NCI-H2227 treated with DMSO at 0.1 percent for 48 hours (cell line): ENCODE measurements at regions not wholly inside any gene's neighbourhood (a gene's known extent, or its start where the extent isn't known, plus 50 kb on each side); places are given as distances from the start of the nearest gene placed in this dataset.

Experiments
- DNase-seq: peaks from one replicate; lab custom pipeline; 2025; lab: John Stamatoyannopoulos, UW

DNA sequence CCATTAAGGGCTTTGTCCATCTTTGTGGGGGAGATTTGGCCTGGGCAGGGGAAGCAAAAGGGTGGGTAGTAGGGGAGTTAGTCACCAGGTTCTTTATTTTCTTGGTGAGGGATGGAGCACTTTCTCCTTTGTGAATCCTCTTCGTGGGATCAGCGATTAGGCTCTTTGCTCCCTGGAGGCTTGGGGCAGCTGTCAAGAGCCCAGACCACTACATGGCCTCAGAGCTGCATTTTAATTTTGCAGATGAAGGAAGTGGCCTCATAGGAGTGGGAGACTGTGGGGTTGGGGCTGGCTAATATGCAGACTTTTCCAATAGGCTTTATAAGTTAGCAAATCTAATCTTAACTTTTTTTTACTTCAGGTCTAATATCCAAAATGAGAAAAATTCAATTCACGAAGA, 168.1 kb upstream of the DEFB112 start:
- no peak for DNase-seq

- no peak for DNase-seq
Measured at GRCh38 chr6:50236164-50236563, 186.4 kb upstream of the DEFB112 start.

DNA sequence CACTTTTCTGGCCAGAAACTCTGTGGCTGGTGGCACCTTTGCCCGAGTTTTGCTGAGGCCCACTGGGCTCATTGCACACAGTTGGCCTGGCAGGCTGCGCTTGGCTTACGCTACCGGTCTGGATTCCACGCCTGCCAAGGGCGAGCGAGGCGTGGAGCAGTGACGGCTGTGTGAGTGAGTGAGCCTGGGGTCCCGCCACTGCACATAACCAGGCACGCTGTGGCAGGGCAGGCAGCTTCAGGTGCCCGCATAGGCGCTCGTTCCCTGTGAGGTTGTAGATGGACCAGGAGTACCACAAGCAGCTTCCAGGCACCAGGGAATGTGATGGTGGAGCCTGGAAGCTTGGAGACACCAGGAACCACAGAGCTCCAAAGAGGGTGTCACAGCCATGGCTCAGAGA, 190.1 kb upstream of the DEFB112 start:
- DNase-seq, result no peak

DNA sequence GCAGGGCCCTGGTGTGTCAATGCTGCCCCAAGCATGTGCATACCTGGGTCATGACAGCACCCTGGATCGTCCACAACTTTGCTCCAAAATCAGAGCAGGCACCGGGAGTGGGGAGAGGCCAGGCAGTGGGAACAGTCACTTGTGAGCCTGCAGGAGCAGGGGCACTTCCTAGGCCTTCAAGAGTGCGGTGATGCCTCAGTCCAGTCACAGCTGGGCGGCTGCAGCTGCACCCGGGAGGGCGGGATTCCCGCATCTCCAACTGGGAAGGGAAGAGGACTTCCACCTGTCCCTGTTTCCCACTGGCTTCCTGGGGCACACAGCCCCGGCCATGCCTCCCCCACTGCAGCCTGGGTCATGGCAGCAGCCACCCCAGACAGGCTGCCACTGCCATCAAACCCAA, 191.3 kb upstream of the DEFB112 start:
- DNase-seq, result no peak

GRCh38 chr6:50249493-50249892, 199.8 kb upstream of the DEFB112 start:
- DNase-seq, result no peak

- no peak for DNase-seq
Measured at GRCh38 chr6:50257322-50257721, 207.6 kb upstream of the DEFB112 start.

DNA sequence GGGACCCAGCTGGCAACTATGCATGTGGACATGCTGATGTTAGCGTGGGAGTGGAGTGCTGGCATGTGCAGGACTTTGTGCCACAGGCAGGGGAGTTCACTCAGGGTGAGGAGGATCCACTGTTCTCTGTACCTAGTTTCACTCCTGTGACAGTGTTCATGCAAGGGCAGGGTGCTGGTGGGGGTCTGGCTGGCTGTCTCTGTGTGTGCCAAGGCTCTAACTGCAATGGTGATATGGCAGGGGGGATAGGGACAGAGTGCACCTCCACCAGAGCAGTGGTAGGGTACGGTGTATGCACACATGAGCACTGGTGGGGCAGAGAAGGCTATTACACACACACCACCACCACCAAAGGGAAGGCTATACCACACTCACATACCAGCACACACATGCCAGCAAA, 210.2 kb upstream of the DEFB112 start:
- DNase-seq, result no peak

DNA sequence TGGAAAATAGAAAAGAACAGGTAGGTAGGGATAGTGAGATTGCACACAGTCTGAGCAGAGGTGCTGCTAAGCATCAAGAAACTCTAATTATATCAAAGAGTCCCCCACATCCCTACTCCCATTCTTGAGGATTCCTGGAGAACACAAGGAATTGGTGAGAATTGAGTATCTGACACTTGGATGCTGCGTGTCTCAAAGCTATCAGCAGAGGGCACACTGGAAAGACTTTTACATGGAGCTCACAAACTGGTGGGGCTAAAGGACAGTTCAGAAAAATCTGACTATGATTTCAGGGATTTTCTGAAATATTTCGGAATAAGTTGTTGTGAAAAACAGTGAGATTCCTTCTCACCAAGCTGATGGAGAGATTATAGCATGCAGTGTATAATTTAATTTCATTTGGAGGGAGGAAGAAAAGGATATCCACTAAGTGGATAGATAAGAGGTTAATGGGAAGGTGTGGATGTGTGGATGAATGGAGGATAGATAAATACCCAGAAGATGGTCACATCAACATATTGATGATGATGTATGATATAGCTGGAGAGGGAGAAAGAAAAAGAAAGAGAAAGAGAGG, 215.4 kb upstream of the DEFB112 start:
- no peak for DNase-seq

DNA sequence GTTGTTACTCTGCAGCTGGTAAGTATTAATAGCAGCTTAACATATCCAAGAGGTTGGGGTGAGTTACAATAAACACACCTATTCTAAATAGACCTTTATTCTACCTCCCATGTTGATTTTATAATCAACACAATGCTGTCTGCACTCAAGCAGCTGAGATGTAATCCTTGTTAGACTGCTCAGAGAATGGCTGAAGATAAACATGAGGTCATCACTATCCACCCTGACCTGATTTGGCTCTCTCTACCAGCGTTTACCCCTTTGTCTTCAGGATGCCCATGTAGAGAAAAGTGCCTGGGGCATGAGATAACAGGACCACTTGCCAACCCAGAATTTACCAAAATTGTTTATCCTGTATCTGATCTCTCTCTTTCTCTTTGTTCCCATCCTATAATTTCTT, 220.7 kb upstream of the DEFB112 start:
- DNase-seq, result no peak

DNA sequence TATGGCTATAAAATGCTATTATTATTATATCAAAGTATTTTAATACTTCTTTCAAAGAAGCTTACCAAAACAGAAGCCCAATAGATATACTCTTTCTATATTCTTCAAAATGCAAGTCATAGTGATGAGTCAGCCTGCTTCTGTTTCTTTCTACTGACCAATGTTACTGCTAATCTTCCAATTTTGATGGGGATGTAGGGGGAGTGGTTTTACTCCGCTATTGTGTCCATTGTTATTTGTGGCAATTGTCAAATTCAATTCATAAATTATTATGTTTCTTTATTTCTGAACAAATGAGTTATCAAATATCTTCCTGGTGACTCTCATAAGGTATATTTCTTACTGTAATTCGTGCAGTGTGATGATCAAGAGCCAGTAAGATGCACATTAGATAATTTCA, 221.5 kb upstream of the DEFB112 start:
- no peak for DNase-seq

DNA sequence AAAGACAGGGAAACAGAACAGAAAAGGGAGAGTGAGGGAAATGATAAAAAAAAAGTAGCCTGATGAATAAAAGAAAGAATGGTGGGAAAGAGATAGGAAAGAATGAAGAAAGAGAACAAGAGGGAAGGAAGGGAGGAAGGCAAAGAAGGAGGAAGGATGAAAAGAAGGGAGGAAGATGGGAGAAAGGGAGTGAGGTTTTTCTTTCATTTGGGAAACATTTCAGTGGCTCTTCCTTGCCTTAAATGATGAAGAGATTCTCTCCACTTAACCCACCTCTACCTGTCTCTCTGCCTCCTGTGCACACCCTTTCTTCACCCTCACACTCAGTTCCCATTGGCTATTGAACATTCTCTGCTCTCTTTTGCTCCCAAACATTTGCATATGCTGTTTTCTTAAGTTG, 222.1 kb upstream of the DEFB112 start:
- DNase-seq, result no peak

GRCh38 chr6:50272611-50273010, 222.9 kb upstream of the DEFB112 start:
- no peak for DNase-seq

- DNase-seq, result no peak
Measured at GRCh38 chr6:50276771-50277261, 227.1 kb upstream of the DEFB112 start.

- no peak for DNase-seq
Measured at GRCh38 chr6:50277774-50278173, 228.0 kb upstream of the DEFB112 start.

DNA sequence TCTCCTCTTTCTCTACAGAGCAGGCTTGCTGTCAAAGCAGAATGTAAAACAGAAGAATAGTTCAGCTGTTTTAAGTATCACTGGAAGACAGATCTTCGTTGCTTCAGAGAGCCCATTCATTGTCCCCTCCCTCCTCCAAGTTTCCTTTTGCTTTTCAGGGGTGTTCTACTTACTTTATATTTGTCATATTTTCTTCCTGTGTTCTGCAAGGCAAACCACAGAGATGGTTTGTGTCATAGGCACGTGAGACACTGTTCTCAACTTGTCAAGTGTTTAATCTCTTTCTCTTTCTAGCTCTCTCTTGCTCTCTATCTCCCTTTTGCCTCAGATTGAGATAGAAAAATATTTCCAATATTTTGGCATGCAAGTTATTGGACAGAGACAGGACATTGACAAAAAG, 228.9 kb upstream of the DEFB112 start:
- no peak for DNase-seq

DNA sequence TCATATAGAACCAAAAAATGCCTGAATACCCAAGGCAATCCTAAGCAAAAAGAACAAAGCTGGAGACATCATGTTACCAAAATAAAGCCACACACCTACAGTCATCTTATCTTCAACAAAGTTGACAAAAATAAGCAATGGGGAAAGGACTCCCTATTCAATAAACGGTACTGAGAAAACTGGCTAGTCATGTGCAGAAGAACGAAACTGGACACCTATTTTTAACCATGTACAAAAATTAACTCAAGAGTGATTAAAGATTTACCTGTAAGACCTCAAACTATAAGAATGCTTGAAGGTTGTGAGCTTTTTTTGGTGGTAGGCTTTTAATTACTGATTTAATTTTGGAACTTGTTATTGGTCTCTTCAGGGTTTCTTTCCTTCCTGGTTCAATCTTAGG, 236.0 kb upstream of the DEFB112 start:
- DNase-seq, result no peak

- DNase-seq, result no peak
Measured at GRCh38 chr6:50288241-50288640, 238.5 kb upstream of the DEFB112 start.

GRCh38 chr6:50288881-50289280, 239.2 kb upstream of the DEFB112 start:
- DNase-seq, result no peak

- DNase-seq, result no peak
Measured at GRCh38 chr6:50289366-50289765, 239.6 kb upstream of the DEFB112 start.

GRCh38 chr6:50301307-50301706, 251.6 kb upstream of the DEFB112 start:
- DNase-seq, result no peak

GRCh38 chr6:50305660-50306059, 255.9 kb upstream of the DEFB112 start:
- no peak for DNase-seq

- DNase-seq, result no peak
Measured at GRCh38 chr6:50318536-50318935, 268.8 kb upstream of the DEFB112 start.

DNA sequence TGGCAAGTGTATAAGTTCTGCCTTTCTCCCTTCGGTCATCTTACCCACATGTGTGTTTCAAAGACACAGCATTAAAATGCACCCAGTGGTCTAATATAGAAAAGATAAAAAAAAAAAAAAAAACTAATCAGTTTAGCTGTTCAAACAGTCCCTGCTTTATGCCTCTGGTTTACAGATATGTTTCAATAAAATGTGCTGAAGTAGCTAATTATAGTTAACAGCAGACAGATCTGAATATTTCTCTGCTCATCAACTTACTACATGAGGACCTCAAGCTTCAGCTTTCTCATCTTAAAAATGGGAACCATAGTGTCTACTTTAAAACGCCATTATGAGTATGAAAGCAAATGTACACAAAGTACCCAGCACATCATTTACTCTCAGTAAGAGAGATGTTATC, 280.6 kb upstream of the DEFB112 start:
- no peak for DNase-seq

DNA sequence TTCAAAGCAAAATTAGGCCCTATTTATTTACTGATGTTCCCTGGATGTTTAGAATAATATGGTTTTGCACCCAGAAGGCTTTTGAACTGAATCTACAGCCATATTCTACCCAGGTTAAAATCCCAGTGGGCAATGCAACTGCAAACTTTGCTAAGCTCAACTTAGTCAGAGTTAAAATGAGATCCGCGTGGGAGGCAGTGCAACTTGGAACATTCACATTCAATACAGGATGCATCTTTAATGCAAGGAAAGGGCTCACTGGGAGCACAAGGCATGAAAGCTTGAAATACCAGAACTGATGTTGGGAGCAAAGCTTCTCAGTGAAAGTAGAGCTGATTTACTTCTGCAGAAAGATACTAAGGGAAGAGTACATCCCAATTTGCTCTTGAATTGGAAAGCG, 281.2 kb upstream of the DEFB112 start:
- DNase-seq, result no peak

GRCh38 chr6:50333696-50334095, 284.0 kb upstream of the DEFB112 start:
- DNase-seq, result no peak
